GM23338 (cell line): ENCODE measurements at regions not wholly inside any gene's neighbourhood (a gene's known extent, or its start where the extent isn't known, plus 50 kb on each side); places are given as distances from the start of the nearest gene placed in this dataset.

Source experiments
- EZH2 ChIP-seq: fragments of 200-600 bp; sonication (generic); IDR thresholded peaks from one replicate; pipeline ENCODE4 v1.8.0; 2017; ENCODE audit warnings: antibody characterized with exemption, mild to moderate bottlenecking, low read depth; ENCODE audit not compliant: unreplicated experiment
- EZH2phosphoT487 ChIP-seq: fragments of 200-600 bp; sonication (generic); IDR thresholded peaks from one replicate; pipeline ENCODE4 v1.8.1; 2018; ENCODE audit warnings: antibody characterized with exemption; ENCODE audit not compliant: unreplicated experiment
- JUNB ChIP-seq: IDR thresholded peaks from one replicate; pipeline ENCODE4 v1.6.1; 2016; ENCODE audit warnings: antibody characterized with exemption; ENCODE audit not compliant: unreplicated experiment
- POLR2AphosphoS5 ChIP-seq: IDR thresholded peaks from 2 replicates; pipeline ENCODE4 v1.6.1; 2016; ENCODE audit warnings: antibody characterized with exemption, low read depth
- STAT1 ChIP-seq: IDR thresholded peaks from one replicate; pipeline ENCODE4 v1.6.1; 2016; ENCODE audit warnings: antibody characterized with exemption; ENCODE audit not compliant: unreplicated experiment
- ZNF114 ChIP-seq: fragments of 250-450 bp; sonication (Bioruptor Pico); IDR thresholded peaks from 2 replicates; pipeline ENCODE4 v1.5.0; 2020; ENCODE audit warnings: mild to moderate bottlenecking, moderate library complexity
- ZNF331 ChIP-seq: fragments of 250-450 bp; sonication (Bioruptor Pico); IDR thresholded peaks from 2 replicates; pipeline ENCODE4 v1.5.0; 2020; ENCODE audit warnings: low read depth, mild to moderate bottlenecking, moderate library complexity
- TF ChIP-seq, protein P1 (sequence below), 2 experiments: fragments of 200-600 bp in 1 of 2; sonication (generic) in 1 of 2; conservative IDR thresholded peaks; 2 replicates each; pipeline versions ENCODE4 v1.5.1 to v1.6.1; 2016 to 2017; ENCODE audit warnings: antibody characterized with exemption in 2 of 2, low read depth in 2 of 2, mild to moderate bottlenecking in 2 of 2, moderate library complexity in 1 of 2
- TF ChIP-seq, protein P2 (sequence below): IDR thresholded peaks from one replicate; pipeline ENCODE4 v1.6.1; 2018; ENCODE audit warnings: antibody characterized with exemption; ENCODE audit not compliant: unreplicated experiment
- TF ChIP-seq, protein P3 (sequence below): IDR thresholded peaks from 2 replicates; pipeline ENCODE4 v1.6.1; 2016; ENCODE audit warnings: antibody characterized with exemption

DNA sequence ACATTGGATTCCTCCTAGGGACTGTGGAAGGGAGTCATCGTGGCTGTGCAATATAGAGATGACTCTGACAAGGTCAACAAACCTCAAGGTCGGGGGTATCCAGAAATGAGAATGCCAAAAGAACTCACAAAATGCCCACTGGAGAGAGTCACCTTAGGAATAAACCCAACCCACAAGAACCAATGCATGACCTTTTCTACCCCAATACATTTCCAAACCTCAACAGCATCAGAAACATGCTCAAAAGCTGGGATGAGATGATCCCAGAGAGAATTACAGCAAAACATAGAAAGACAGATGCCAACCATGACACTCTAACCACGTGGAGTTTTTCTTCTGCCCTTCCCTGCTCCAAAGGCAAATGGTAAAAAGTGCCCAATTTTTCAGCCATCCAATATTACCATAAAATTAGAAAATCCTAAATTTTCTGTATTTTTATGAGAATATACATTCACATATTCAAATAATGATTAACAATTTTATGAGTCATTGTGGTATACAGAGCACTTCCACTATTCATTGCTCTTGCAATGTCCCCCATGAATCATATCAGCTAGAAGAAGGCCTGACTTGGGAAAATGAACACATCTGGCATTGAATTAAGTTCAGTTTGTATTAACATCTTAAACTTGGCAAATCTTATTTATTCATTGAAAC lies 88.2 kb upstream of the PALMD start:
- TF ChIP-seq, protein P1, sequence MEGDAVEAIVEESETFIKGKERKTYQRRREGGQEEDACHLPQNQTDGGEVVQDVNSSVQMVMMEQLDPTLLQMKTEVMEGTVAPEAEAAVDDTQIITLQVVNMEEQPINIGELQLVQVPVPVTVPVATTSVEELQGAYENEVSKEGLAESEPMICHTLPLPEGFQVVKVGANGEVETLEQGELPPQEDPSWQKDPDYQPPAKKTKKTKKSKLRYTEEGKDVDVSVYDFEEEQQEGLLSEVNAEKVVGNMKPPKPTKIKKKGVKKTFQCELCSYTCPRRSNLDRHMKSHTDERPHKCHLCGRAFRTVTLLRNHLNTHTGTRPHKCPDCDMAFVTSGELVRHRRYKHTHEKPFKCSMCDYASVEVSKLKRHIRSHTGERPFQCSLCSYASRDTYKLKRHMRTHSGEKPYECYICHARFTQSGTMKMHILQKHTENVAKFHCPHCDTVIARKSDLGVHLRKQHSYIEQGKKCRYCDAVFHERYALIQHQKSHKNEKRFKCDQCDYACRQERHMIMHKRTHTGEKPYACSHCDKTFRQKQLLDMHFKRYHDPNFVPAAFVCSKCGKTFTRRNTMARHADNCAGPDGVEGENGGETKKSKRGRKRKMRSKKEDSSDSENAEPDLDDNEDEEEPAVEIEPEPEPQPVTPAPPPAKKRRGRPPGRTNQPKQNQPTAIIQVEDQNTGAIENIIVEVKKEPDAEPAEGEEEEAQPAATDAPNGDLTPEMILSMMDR (conservative IDR thresholded peaks at IDR 0.05; ENCODE audit: low read depth in 2 of 2): no peak
- TF ChIP-seq ZNF331 (CRISPR knock-in tag) (no peak), EZH2 (no peak), EZH2phosphoT487 (no peak), JUNB (no peak), POLR2AphosphoS5 (no peak), ZNF114 (CRISPR knock-in tag) (no peak), STAT1 (no peak)
- TF ChIP-seq, protein P2, sequence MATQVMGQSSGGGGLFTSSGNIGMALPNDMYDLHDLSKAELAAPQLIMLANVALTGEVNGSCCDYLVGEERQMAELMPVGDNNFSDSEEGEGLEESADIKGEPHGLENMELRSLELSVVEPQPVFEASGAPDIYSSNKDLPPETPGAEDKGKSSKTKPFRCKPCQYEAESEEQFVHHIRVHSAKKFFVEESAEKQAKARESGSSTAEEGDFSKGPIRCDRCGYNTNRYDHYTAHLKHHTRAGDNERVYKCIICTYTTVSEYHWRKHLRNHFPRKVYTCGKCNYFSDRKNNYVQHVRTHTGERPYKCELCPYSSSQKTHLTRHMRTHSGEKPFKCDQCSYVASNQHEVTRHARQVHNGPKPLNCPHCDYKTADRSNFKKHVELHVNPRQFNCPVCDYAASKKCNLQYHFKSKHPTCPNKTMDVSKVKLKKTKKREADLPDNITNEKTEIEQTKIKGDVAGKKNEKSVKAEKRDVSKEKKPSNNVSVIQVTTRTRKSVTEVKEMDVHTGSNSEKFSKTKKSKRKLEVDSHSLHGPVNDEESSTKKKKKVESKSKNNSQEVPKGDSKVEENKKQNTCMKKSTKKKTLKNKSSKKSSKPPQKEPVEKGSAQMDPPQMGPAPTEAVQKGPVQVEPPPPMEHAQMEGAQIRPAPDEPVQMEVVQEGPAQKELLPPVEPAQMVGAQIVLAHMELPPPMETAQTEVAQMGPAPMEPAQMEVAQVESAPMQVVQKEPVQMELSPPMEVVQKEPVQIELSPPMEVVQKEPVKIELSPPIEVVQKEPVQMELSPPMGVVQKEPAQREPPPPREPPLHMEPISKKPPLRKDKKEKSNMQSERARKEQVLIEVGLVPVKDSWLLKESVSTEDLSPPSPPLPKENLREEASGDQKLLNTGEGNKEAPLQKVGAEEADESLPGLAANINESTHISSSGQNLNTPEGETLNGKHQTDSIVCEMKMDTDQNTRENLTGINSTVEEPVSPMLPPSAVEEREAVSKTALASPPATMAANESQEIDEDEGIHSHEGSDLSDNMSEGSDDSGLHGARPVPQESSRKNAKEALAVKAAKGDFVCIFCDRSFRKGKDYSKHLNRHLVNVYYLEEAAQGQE: no peak
- TF ChIP-seq, protein P3, sequence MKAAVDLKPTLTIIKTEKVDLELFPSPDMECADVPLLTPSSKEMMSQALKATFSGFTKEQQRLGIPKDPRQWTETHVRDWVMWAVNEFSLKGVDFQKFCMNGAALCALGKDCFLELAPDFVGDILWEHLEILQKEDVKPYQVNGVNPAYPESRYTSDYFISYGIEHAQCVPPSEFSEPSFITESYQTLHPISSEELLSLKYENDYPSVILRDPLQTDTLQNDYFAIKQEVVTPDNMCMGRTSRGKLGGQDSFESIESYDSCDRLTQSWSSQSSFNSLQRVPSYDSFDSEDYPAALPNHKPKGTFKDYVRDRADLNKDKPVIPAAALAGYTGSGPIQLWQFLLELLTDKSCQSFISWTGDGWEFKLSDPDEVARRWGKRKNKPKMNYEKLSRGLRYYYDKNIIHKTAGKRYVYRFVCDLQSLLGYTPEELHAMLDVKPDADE: no peak
